Activated CD4-positive, alpha-beta T cell treated with anti-CD3 and anti-CD28 coated beads, Interleukin-2, amount 50 U/mL, for 48 hours (primary cell): ENCODE measurements at regions not wholly inside any gene's neighbourhood (a gene's known extent, or its start where the extent isn't known, plus 50 kb on each side); places are given as distances from the start of the nearest gene placed in this dataset.
"Not testable (repeated sequence)": the region's sequence is repeated elsewhere in the genome, so short reads cannot be mapped to it uniquely, and the experiment has no call there.

Experiments used
- DNase-seq, 2 experiments: peaks; one replicate each; pipeline ENCODE4 v3.0.0-alpha.2; 2020

GRCh38 chr20:11675920-11676629, 241.6 kb upstream of the BTBD3 start:
- DNase-seq = no peak

GRCh38 chr20:11676630-11677287, 240.9 kb upstream of the BTBD3 start:
- peak; percentile 14 to 16 for DNase-seq

- DNase-seq = no peak
These were observed 240.3 kb upstream of the BTBD3 start for GRCh38 chr20:11677428-11677827.

DNA sequence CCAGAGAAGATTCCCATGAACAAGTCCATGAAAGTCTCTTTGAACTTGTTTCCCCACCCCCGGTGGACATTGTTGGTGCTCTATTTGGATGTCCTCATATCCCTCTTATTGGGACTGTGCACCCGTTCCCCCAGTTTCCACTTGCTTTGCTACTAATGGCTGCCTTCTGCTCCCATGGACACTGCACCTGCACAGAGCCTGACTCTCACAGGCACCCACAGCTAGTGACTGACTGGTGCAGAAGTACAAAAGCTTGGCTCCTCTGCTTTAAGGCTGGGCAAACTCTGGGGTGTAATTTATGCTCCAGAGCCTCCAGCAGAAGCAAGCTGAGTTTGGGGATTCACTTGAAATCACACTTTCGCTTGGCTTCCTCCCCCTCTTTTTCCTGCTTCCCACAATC, 239.9 kb upstream of the BTBD3 start:
- no peak for DNase-seq

- DNase-seq = no peak
These were observed 235.4 kb upstream of the BTBD3 start for GRCh38 chr20:11682285-11682684.

GRCh38 chr20:11686195-11686594, 231.5 kb upstream of the BTBD3 start:
- no peak for DNase-seq

- DNase-seq = no peak
These were observed 230.7 kb upstream of the BTBD3 start for GRCh38 chr20:11686820-11687543.

DNA sequence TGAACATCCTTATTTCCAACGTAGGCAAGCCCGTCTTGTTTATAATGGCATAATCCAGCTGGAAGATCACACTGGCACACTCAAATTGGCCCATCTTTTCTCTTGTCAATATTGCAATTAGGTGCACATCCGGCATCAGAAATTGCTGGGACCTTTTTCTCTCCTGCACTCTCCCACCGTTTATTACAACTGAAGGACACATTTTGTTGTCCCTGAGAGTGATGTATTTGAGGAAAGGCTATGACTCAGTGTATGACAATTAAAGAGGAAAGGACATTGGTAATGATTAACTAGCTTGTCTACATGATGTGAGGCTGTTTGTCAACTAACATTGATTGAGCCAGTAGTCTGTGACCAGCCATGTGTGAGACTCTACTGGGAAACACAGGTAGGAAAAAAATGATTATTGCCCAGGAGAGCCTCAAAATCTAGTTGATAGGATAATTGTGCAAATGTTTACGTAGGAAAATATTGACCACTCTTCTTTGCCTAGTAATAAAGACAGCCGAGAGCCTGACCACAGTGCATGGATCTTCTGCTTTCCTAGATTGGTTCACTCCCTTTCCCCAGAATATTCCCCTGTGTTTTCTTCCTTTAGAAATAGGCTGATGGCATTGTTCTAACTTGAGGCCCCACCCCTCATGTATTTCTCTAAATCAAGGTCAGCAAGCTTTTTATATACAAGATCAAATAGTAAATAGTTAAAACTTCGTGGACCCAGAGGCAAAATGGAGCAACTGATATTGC, 230.0 kb upstream of the BTBD3 start:
- no peak for DNase-seq

GRCh38 chr20:11689262-11689661, 228.4 kb upstream of the BTBD3 start:
- DNase-seq = no peak

DNA sequence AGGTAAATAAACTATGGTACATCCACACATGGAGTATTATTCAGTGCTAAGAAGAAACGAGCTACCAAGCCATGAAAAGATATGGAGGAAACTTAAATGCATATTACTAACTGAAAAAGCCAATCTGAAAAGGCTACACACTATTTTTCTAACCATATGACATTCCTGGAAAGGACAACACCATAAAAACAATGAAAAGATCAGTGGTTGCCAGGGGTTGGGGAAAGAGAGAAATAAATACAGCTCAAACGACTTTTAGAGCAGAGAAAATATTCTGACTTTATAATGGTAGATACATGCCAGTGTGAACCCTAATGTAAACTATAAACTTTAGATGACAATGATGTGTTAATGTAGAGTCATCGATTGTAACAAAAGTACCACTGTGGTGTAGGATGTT, 225.9 kb upstream of the BTBD3 start:
- no peak for DNase-seq

DNA sequence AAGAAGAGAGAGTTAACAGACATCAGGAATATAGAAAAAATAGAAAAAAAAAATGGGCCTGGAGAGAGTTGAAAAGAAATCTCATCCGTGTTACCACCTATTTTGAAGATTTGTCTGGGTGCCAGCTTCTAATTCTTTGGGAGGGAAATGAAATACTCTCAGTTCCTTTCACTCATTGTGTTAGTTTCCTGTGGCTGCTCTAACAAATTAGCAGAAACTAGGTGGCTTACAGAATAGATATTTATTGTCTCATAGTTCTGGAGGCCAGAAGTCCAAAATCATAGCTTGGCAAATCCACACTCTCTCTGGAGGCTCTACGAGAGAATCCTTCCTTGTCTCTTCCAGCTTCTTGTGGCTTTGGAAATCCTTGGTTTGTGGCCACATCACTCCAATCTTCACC, 225.1 kb upstream of the BTBD3 start:
- no peak for DNase-seq

DNA sequence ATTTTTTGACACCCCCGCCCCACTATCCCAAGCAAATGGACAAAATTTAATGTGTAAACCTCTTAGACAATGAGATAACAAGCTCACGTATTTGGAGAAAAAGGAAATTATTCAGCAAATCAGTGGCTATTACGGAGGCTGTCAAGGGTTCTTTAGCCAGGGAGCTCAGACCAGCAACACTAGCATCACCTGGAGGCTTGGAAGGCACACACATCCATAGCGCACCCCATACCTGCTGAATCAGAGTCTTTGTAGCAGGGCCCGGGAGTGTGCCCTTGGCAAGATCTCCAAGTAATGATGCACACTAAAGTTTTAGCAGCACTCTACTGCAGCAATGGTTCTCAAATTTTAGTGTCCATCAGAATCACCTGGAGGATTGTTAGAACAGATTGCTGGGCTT, 223.2 kb upstream of the BTBD3 start:
- no peak for DNase-seq

GRCh38 chr20:11697055-11697454, 220.6 kb upstream of the BTBD3 start:
- DNase-seq = no peak

DNA sequence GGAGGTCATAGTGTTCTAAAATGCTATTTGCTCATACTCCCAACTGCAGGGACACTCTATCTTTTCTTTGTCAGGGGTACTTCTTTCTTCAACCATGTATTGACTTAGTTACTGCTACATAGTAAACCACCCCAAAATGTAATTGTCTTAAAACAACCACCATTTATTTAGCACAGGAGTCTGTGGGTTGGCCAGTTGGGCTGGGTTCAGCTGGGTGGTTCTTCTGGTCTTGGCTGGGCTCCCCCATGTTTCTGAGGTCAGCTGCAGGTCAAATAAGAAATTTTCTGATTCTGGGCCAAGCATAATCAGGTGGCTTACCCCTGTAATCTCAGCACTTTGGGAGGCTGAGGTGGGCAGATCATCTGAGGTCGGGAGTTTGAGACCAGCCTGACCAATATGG, 220.0 kb upstream of the BTBD3 start:
- DNase-seq = no peak

DNA sequence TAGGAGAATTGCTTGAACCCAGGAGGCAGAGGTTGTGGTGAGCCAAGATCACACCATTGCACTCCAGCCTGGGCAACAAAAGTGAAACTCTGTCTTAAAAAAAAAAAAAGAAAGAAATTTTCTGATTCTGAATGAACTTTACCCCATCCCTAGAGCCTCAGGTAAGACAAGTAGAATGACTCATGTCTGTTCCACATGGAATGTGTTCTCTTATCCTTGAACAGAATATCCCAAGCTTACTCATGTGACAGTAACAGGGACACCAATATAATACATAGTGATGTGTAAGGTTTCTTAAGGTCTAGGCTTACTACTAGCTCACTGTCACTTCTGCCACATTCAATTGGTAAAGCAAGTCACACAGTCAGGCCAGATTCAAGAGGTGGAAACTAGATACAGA, 219.6 kb upstream of the BTBD3 start:
- no peak for DNase-seq

DNA sequence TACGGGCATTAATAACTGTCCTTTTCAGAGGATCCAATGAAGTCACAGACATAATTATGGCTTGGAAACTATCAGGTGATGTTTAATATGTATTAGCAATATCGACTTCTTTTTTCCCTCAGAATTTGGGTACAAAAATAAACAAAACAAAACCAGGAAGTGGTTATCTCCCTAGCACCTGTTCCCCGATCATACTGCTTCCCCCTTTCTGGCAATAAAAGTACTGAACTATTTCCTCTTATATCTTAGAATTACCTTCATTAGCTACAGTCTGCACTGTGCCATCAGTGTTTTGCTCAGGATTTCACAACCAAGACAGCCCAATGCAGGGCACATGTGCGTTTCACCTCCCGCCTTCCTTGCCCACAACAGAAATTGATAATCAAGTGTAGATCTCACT, 216.9 kb upstream of the BTBD3 start:
- no peak for DNase-seq

DNA sequence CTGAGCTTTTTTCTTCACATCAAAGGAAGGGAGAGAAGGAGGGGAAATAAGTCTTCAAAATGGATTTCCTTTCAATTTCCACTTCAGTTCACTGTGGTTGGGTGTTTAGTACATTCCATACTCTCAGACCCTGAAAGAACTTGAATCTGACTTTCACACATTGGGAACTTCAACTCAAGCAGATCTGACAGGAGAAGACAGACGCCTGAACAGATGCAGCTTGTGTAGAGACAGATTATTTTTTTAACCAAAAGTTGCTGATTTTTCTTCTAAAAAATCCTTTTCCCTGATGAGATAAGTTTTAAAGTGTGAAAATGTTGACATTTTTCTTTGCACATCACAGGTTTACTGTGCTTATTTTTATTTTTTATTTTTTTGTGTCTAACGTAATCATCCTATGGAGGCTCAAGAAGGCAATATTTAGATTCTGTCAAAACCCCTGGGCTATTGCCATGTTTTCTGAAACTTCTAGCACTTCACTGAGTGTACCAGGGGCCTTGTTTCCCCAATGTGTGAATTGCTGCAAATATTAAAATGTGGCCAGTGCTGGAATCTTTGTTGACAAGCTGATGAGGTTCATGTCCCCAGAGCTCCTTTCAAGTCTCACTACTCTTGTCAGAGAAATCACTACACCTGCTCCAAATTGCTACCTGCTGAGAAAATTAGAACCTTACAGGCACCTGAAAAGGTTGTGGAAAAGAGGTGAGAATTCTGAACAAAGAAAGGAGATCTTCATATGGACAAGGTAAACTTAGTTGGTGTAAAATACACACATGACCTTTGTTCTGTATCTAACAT, 214.8 kb upstream of the BTBD3 start:
- no peak for DNase-seq

DNA sequence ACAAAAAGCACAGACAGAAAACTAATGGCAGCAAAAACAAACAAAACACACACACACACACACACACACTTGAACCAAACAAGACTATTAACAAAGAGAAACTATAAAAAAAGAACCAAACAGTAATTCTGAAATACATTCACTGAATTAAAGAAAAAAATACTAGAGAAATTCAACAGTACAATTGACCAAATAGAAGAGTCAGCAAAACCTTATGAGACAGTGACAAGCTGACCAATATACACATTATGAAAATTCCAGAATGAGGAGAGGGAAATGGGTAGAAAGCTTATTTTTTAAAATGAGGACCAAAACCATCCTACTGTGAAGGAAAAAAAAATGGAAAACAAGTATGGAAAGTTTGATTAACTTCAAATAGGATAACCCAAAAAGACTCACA, 212.2 kb upstream of the BTBD3 start:
- no peak for DNase-seq

- DNase-seq = not testable (repeated sequence)
These were observed 209.5 kb upstream of the BTBD3 start for GRCh38 chr20:11708223-11708622.

DNA sequence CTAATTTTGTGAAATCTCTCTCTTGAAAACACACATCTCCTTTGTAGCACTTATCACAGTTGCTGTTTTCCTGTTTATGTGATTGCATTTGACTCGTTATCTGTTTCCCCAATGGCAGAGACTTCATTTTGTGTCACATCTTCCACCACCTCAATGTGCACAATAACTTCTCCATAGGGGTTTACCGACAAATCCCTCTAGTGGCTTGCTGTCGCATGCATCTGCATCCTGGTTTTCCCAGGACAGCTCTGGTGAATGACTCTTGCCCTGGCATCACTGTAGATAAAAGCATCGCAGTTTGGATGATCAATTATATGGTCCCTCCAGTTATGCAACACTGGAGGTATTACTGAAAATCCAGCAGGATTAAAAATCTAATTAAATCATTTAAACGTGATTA, 206.5 kb upstream of the BTBD3 start:
- no peak for DNase-seq

DNA sequence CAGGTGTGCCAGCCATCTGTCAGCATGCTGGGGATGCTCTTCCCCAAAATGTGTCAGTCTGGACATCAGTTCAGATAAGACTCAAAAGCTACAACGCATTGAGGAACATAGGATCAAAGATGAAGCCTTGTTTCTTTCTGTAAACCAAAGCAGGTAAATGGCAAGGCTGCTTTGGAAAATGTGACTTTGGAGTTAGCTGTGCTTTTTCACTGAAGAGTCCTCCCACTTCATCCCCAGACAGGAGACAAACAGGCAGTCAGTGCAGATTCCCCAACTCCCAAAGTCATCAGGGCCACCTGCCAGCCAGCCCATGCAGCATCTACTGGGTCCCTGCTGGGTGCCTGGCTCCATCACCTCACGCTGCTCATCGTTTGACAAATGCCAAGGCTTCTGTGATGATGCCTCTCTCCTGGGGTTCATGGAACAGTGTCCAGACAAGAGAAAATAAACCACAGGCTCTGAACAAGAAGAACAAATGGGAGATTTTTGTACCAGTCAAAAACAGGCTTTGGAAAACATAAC, 205.0 kb upstream of the BTBD3 start:
- no peak for DNase-seq

GRCh38 chr20:11714886-11715285, 202.8 kb upstream of the BTBD3 start:
- DNase-seq = no peak
